Calu3 (cell line): ENCODE measurements at regions not wholly inside any gene's neighbourhood (a gene's known extent, or its start where the extent isn't known, plus 50 kb on each side); places are given as distances from the start of the nearest gene placed in this dataset.

Experiments used
- BruUV-seq: library from RNA; stranded (reverse); fragments of 400-500 nt; replicated peaks from 2 replicates; lab custom pipeline; 2021; lab: Mats Ljungman, UMichigan
- CTCF ChIA-PET: fragments of 300-600 bp; sonication (Branson Sonifier 250); formaldehyde crosslinking; loops from one replicate; lab custom pipeline; 2022; ENCODE audit warnings: antibody characterized with exemption; lab: Charles Lee
- DNase-seq: peaks from one replicate; pipeline ENCODE4 v3.0.0; 2022
- H3K27ac Mint-ChIP-seq: one replicate; pipeline ENCODE4 v1.8.0; 2022; ENCODE audit warnings: mixed read lengths; ENCODE audit not compliant: unreplicated experiment
- H3K27me3 Mint-ChIP-seq: one replicate; pipeline ENCODE4 v1.8.0; 2022; ENCODE audit warnings: mixed read lengths; ENCODE audit not compliant: unreplicated experiment
- H3K36me3 Mint-ChIP-seq: one replicate; pipeline ENCODE4 v1.8.0; 2022; ENCODE audit warnings: mild to moderate bottlenecking, moderate library complexity, mixed read lengths; ENCODE audit not compliant: insufficient read depth, unreplicated experiment
- H3K4me1 Mint-ChIP-seq: one replicate; pipeline ENCODE4 v1.8.0; 2022; ENCODE audit warnings: mild to moderate bottlenecking, low read depth, mixed read lengths; ENCODE audit not compliant: unreplicated experiment
- H3K4me3 Mint-ChIP-seq: one replicate; pipeline ENCODE4 v1.8.0; 2022; ENCODE audit warnings: mild to moderate bottlenecking, low read depth, moderate library complexity, mixed read lengths; ENCODE audit not compliant: unreplicated experiment
- H3K9me3 Mint-ChIP-seq: one replicate; pipeline ENCODE4 v1.8.0; 2022; ENCODE audit warnings: low read depth, mixed read lengths; ENCODE audit not compliant: unreplicated experiment
- CTCF ChIP-seq: fragments of 200-600 bp; IDR thresholded peaks from one replicate; pipeline ENCODE4 v1.8.0; 2022; ENCODE audit warnings: antibody characterized with exemption; ENCODE audit not compliant: unreplicated experiment
- intact Hi-C: fragments of 100-400 bp; cut with micrococcal nuclease; formaldehyde crosslinking; loops from one replicate; pipeline ENCODE4 v1.10.0; 2022; ENCODE audit not compliant: unreplicated experiment

GRCh38 chr2:81303321-81303720 lies 998.8 kb upstream of the LRRTM1 start:
- peaks cover 5% of the 10 kb centered on the region for H3K9me3 Mint-ChIP-seq
- CTCF ChIA-PET, result no interaction called here
- peaks cover 6% of the 10 kb centered on the region for H3K4me1 Mint-ChIP-seq
- no peak for TF ChIP-seq CTCF
- no peak overlapping the region for H3K27ac Mint-ChIP-seq
- no peaks in the 10 kb centered on the region for H3K27me3 Mint-ChIP-seq
- no peak for DNase-seq
- no TSS peak for BruUV-seq
- no peak overlapping the region for H3K4me3 Mint-ChIP-seq
- no peaks in the 10 kb centered on the region for H3K36me3 Mint-ChIP-seq
- intact Hi-C loops, result no loop called here

GRCh38 chr2:81299841-81300240 lies 995.3 kb upstream of the LRRTM1 start:
- H3K27ac Mint-ChIP-seq, result no peak overlapping the region
- BruUV-seq, result no TSS peak

GRCh38 chr2:81290846-81291245 lies 986.3 kb upstream of the LRRTM1 start:
- no peak for DNase-seq
- H3K4me1 Mint-ChIP-seq, result no peaks in the 10 kb centered on the region
- H3K9me3 Mint-ChIP-seq, result peaks cover 13% of the 10 kb centered on the region
- no TSS peak for BruUV-seq
- CTCF ChIA-PET, result no interaction called here
- no peak overlapping the region for H3K27ac Mint-ChIP-seq
- H3K36me3 Mint-ChIP-seq, result no peaks in the 10 kb centered on the region
- no peak for TF ChIP-seq CTCF
- intact Hi-C loops, result no loop called here
- no peak overlapping the region for H3K4me3 Mint-ChIP-seq
- H3K27me3 Mint-ChIP-seq, result no peaks in the 10 kb centered on the region

More at GRCh38 chr2:81299841-81300240, 995.3 kb upstream of the LRRTM1 start:
- CTCF ChIA-PET, result no interaction called here
- no peaks in the 10 kb centered on the region for H3K27me3 Mint-ChIP-seq
- H3K4me1 Mint-ChIP-seq, result peaks cover 3% of the 10 kb centered on the region
- peaks cover 4% of the 10 kb centered on the region for H3K9me3 Mint-ChIP-seq
- intact Hi-C loops, result no loop called here
- H3K36me3 Mint-ChIP-seq, result no peaks in the 10 kb centered on the region
- TF ChIP-seq CTCF, result no peak
- H3K4me3 Mint-ChIP-seq, result no peak overlapping the region
- DNase-seq, result no peak

- H3K27me3 Mint-ChIP-seq, result no peaks in the 10 kb centered on the region
- intact Hi-C loops, result no loop called here
- peaks cover 2% of the 10 kb centered on the region for H3K9me3 Mint-ChIP-seq
- H3K4me3 Mint-ChIP-seq, result no peak overlapping the region
- H3K36me3 Mint-ChIP-seq, result no peaks in the 10 kb centered on the region
- H3K4me1 Mint-ChIP-seq, result no peaks in the 10 kb centered on the region
- no TSS peak for BruUV-seq
- TF ChIP-seq CTCF, result no peak
- CTCF ChIA-PET, result no interaction called here
- no peak for DNase-seq
- H3K27ac Mint-ChIP-seq, result no peak overlapping the region
Observed at GRCh38 chr2:81283081-81283480, 978.5 kb upstream of the LRRTM1 start.
